ENCODE measurements at regions not wholly inside any gene's neighbourhood (a gene's known extent, or its start where the extent isn't known, plus 50 kb on each side); places are given as distances from the start of the nearest gene placed in this dataset.

GRCh38 chr9:29397148-29397547 is 1823.9 kb upstream of the C9orf72 start:
- FAIRE-seq: no peak
- H3K36me3 ChIP-seq (ENCODE audit: control insufficient read depth, insufficient read depth, low read length): no peaks in the 10 kb centered on the region
- no peak overlapping the region for H3K4me2 ChIP-seq (ENCODE audit: insufficient read depth, low read length)
- POLR2A ChIA-PET: no interaction called here
- H3K4me3 ChIP-seq: no peak overlapping the region
- WGBS (ENCODE audit: insufficient coverage, low coverage, missing lambda C conversion rate): no CpG with 5 or more reads among the region's 3 CpGs
- BruUV-seq (replicated peaks): no TSS peak
- H3K9ac ChIP-seq (ENCODE audit: insufficient read depth in 1 of 2, low read depth in 2 of 2, low read length in 2 of 2): no peak overlapping the region
- no peaks in the 10 kb centered on the region for H3K9me1 ChIP-seq (ENCODE audit: control insufficient read depth, insufficient read depth, low read length)
- no peaks in the 10 kb centered on the region for H3K27me3 ChIP-seq (ENCODE audit: control insufficient read depth in 2 of 2, insufficient read depth in 2 of 2, low read length in 2 of 2)
- no peak for DNase-seq (ENCODE audit: extremely low read depth in 1 of 4, low spot score in 3 of 4)
- intact Hi-C loops (cut with micrococcal nuclease): no loop called here
- H3K4me1 ChIP-seq (replicated peaks in 1 of 2; ENCODE audit: control insufficient read depth in 2 of 2, insufficient read depth in 2 of 2, low read length in 2 of 2): no peaks in the 10 kb centered on the region
- no peak for TF ChIP-seq FOS (IDR thresholded peaks at IDR 0.05; ENCODE audit: extremely low read depth, insufficient read length)
- no peak for TF ChIP-seq HIVEP1 (CRISPR knock-in tag; IDR thresholded peaks at IDR 0.05)
- no peak for TF ChIP-seq TEAD2 (tag; IDR thresholded peaks at IDR 0.05)
- TF ChIP-seq ZZZ3 (IDR thresholded peaks at IDR 0.05): no peak
- TF ChIP-seq E2F6 (IDR thresholded peaks at IDR 0.05; ENCODE audit: borderline replicate concordance in 1 of 2, extremely low read depth in 1 of 2, insufficient read depth in 1 of 2, insufficient read length in 1 of 2, low read depth in 1 of 2, low read length in 1 of 2, poor library complexity in 1 of 2, severe bottlenecking in 1 of 2): no peak
- TF ChIP-seq FOXA1 (IDR thresholded peaks at IDR 0.05; ENCODE audit: borderline replicate concordance): no peak
- no peak for TF ChIP-seq SRSF7 (optimal IDR thresholded peaks at IDR 0.05; ENCODE audit: low read depth, low read length)
- TF ChIP-seq, protein P1, sequence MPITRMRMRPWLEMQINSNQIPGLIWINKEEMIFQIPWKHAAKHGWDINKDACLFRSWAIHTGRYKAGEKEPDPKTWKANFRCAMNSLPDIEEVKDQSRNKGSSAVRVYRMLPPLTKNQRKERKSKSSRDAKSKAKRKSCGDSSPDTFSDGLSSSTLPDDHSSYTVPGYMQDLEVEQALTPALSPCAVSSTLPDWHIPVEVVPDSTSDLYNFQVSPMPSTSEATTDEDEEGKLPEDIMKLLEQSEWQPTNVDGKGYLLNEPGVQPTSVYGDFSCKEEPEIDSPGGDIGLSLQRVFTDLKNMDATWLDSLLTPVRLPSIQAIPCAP (CRISPR knock-in tag; IDR thresholded peaks at IDR 0.05; ENCODE audit: borderline replicate concordance): no peak
- TF ChIP-seq BDP1 (IDR thresholded peaks at IDR 0.05; ENCODE audit: insufficient read depth, insufficient read length): no peak
- no peak for TF ChIP-seq TRIM25 (IDR thresholded peaks at IDR 0.05; ENCODE audit: borderline replicate concordance)
- CTCF ChIA-PET (ENCODE audit: low intra/inter-chr PET ratio): no interaction called here
- H3K79me2 ChIP-seq (ENCODE audit: control insufficient read depth, insufficient read depth, low read length): no peaks in the 10 kb centered on the region
- H2AFZ ChIP-seq (ENCODE audit: low read depth, low read length): no peak overlapping the region
- H3K9me3 ChIP-seq (replicated peaks; ENCODE audit: control insufficient read depth, insufficient read depth, low read depth, low read length): no peaks in the 10 kb centered on the region
- no peak for ATAC-seq
- H3K27ac ChIP-seq (ENCODE audit: extremely low read depth, low read depth, low read length): no peak overlapping the region
- in situ Hi-C loops (cut with MboI): no loop called here
- no peaks in the 10 kb centered on the region for H4K20me1 ChIP-seq (replicated peaks; ENCODE audit: control insufficient read depth, insufficient read depth, low read length)

Measured in K562 (cell line).